ENCODE measurements at regions not wholly inside any gene's neighbourhood (a gene's known extent, or its start where the extent isn't known, plus 50 kb on each side); places are given as distances from the start of the nearest gene placed in this dataset.
"Not testable (repeated sequence)": the region's sequence is repeated elsewhere in the genome, so short reads cannot be mapped to it uniquely, and the experiment has no call there.

DNA sequence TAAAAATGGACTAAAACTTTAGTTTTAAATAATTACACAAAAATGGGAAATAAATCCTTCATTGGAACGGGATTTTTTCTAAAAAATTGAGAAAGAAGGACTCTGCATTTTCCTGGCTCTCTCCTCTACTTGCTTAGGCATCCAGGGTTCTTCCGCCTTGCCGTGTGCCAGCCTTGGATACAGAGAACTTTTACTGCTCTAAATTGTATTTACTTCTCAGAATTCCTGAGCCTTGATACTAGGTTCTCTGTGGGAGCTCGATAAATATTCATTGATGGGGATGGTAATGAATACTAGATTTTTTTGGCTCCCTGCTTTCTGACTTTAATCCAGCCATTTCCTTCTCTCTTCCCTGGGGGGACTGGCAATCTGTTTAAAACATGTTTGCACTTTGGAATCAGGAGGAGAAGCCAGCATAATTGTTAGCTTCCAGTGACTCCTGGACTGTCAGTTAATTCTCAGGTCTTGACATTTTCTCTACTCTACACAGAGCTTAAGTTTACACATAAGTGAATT is 746.1 kb upstream of the LRRTM1 start:
- DNase-seq: no peak

DNA sequence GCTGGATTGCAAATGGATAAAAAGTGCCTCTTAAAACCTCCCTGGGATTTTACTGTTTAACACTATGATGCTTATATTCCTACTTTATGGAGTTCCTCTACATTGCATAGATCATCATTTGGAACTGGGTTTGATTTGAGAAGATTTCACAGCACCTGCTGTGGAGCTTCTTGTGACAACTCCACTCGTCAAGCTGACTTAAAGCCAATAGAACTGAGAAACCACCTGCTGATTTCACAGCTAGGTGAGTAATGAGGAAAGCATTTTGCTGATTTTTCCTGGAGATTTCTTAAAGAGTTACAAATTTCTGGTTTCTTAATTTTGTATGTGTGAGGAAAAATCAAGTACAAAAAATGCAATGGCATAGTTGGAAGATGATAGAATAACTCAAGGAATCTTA is 739.1 kb upstream of the LRRTM1 start:
- no peak for DNase-seq

DNA sequence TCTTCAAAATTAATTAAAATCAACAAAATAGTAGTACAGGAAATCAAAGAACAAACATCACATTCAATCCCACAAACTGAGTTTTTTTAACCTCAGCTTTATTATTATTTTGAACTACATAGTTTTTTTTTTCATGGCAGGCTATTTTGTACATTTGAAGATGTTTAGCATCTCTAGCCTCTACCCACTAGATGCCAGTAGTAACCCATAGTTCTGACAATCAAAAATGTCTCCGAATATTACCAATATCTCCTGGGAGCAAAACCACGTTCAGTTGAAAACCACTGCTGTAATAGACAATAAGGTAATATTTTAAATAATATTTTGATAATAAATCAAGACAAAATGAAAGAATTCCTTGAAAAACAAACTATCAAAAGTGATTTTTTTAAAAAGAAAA is 702.6 kb upstream of the LRRTM1 start:
- no peak for DNase-seq

DNA sequence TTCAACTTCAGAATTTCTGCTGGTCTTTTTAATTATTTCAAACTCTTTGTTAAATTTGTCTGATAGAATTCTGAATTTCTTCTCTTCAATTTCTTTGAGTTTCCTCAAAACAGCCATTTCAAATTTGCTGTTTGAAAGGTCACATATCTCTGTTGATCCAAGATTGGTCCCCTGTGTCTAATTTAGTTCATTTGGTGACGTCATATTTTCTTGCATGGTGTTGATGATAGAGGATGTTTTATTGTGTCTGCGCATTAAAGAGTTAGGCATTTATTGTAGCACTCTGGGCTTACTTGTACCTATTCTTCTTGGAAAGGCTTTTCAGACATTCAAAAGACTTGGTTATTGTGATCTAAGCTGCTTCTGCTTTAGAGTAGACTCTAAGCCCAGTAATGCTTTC is 698.4 kb upstream of the LRRTM1 start:
- DNase-seq: no peak

DNA sequence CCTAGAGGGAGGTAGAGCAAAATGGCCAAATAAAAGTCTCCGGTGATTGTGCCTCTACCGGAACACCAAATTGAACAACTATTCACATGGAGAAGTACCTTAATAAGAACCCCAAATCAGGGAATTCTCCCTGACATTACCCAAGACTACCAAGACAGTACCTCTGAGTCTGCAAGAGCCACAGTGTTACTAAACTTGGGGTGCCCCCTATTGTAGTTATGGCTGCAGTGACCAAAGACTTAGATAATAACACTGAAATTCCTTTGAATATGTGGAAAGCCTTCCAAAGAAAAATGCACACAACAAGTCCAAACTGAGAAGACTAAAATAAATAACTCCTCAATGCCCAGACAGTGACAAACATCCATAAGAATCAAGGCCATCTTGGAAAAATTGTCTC is 682.9 kb upstream of the LRRTM1 start:
- no peak for DNase-seq

DNA sequence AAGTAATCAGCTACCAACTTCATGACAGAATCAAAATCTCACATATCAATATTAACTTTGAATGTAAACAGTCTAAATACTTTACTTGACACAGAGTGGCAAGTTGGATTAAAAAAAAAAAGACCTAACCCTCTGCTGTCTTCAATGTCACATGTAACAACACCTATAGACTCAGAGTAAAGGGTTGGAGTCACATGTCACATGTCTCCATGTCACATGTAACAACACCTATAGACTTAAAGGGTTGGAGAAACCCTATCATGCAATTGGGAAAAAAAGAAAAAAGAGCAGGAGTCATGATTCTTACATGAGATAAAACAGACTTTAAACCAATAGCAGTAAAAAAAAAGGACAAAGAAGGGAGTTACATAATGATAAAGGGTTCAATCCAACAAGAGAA is 665.3 kb upstream of the LRRTM1 start:
- no peak for DNase-seq

DNA sequence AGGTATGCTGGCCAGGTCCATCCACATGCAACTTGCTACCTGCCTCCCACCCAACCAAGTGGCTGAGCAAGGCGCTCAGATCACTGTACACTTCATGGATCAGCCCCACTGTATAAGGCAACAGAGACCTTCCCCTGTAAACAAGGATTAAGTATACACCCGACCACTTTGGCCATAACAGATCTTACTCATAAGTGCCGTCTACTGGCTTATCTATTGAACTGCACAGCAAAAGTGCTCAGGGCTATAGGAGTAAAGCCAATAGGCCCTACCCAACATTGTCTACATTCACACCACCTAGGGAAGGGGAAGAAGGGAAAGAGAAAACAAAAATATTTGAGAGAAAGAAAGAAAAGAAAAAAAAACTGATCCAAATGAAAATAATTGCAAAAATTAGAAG is 663.9 kb upstream of the LRRTM1 start:
- DNase-seq: no peak

DNA sequence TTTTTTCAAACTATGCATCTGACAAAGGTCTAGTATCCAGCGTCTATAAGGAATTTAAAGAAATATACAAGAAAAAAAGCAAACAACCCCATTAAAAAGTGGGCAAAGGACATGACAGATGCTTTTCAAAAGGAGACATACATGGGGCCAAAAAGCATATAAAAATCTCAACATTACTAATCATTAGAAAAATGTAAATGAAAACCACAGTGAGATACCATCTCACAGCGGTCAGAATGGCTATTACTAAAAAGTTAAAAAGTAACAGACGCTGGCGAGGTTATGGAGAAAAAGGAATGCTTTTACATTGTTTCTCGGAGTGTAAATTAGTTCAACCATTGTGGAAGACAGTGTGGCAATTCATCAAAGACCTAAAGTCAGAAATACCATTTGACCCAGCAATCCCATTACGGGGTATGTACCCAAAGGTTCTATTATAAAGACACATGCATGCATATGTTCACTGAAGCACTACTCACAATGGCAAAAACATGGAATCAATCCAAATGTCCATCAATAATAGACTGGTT is 643.1 kb upstream of the LRRTM1 start:
- no peak for DNase-seq

DNA sequence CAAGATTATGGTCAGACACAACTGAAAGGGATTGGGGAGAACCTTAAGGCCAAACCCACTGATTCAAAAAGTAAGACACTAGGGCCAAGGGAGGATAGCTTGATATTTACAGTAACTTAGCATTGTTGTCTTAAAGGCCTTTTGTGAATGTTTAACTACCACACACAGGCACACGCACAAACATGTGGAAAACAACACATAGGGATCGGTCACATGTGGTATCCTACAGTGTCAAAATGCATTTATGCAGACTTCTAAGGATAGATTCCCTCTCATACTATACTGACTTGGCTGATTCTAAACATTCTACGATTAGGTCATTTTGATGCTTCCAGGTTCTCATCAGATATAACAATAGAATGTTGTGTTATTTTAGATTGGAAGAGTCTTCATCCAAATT is 638.9 kb upstream of the LRRTM1 start:
- no peak for DNase-seq

DNA sequence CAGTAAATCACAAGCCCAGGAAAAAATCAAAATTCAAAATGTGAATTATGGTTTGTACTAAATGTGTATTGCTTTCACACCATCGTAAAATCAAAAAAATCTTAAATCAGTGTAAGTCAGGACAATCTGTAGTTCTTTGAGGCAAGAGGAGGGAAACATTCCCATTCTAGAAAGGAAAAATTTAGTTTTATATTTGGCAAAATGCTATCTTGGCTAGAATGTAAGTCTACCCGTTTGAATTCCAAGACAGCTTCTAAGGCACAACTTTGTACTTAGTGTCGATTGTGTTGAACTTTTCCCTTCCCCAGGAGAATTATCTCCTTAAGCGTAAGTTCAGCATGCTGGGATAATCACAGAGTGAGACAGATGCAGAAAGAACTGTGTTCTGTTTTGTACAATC is 638.2 kb upstream of the LRRTM1 start:
- no peak for DNase-seq

DNA sequence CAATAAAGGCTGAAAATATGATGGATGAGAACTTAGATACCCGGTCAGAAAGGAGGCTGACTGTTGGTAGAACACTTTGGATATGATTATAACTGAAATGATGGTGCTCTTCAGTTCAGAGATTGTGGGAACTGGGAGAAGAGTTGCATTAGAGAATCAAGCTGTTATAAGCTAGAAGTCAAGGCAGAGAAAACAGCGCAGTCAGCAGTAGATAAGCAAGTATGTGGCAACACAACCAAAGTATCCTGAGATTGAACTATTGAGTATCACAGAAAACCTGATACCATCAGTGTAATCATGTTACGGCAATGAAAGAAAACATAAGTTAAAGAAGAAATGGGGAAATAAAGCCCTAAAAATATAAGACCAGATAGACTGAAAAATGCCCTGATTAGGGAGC is 633.9 kb upstream of the LRRTM1 start:
- no peak for DNase-seq

DNA sequence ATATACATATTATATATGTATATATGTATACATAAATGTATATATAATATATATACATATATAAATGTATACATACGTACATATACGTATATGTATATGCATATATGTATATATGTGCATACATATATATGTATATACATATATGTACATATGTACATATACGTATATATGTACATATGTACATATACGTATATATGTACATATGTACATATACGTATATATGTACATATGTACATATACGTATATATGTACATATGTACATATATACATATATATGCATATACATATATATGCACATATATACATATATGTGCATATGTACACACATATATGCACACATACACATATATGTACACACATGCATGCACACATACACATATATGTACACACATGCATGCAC is 627.3 kb upstream of the LRRTM1 start:
- not testable (repeated sequence) for DNase-seq

DNA sequence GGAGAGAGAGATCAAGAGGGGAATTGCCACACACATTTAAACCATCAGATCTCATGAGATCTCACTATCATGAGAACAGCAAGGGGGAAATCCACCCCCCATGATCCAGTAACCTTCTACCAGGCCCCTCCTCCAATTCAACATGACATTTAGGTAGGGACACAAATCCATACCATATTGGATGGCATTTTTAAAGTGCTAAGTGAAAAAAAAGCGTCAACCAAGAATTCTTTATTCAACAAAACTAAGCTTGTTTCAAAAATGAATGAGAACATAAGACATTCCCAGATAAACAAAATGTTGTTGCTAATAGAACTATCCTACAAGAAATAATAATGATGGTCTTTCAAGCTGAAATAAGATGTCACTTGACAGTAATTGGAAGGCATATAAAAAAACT is 626.2 kb upstream of the LRRTM1 start:
- DNase-seq: no peak

DNA sequence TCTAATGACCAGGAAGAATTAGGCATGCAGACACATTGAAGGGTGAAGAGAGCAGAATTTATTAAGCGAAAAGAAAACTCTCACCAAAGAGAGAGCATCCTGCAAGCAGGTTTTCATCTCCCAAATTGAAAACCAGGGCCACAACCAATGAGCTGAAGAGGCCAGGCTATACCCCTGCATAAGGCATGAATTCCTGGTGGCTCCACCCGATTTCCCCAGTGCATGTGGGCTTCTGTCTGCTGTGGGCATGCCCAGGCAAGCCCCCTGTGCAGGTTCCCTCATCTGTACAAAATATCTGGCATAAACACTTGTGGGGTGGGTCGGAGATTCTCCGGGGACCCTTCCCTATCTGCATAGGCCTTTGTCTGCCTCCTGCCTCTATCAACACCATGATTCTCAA is 621.6 kb upstream of the LRRTM1 start:
- no peak for DNase-seq

DNA sequence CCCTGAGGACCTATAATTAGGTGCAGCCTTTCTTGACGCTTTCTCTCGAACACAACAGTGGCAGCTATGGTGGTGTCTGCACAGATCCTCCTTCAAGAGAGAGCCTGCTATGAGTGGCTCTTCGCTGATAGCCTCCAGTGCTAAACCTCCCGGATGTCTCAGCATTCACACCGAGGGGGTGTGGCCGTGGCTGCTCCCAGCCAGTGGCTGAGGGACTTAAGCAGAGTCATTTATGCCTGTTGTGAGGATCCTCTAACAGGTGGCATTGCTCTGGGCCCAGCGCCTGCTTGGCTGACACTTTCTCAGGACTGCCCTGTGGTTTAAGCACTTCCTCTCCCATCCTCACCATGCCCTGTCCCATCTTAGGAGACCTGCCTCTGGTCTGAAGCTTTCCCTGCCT is 592.0 kb upstream of the LRRTM1 start:
- DNase-seq: no peak

DNA sequence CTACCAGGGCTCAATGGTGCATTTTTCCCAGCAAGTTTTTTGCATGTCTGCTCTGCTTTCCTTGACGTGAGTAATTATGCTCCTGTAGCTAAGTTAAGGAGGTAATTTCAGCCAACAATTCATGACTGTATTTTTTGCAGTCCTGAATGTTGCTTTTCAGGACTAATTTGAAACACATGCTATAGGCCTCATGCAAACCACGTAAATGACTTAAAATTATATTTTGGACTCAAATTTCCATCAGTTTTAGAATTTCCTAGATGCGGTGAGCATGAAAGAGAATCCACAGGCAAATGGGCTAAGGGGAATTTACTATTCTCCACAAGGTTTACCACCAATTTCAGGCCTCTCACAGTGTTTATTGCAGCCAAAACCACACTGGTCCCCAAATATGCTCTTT is 589.9 kb upstream of the LRRTM1 start:
- no peak for DNase-seq

DNA sequence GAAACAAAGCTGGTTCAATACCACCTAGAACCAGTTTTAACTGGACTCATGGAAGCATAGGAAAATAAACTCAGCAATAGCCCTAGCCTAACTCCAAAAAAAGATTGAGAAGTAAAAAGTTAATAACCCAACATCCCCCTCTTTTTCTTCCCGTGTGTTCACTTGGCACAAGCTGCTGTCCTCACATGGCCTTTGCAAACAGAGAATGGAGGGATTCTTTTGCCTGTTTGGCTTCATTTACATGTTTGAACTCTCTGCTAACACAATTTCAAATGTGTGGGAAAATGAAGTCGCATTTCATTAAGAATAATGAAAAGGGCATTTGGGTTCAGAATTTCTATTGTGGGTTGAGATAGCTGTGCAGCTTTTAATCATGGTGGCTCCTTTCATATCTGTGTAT is 589.2 kb upstream of the LRRTM1 start:
- DNase-seq: no peak

DNA sequence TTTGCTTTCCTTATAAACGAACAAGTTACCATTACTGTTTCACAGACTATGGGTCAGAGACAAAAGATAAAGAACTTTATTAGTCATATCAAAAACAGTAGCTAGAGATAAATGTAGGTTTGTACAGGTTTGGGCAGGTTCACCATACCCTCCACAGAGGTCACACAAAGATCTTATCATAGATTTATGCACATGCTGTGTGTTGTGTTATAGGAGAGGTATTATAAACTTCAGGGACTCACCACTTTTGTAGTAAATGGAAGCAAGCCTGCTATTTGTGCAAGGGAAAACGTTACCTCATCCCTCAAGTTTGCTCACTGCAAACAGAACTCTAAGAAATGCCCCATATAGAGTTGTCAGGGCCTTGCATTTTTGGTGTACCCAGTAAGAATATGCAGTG is 584.5 kb upstream of the LRRTM1 start:
- no peak for DNase-seq

DNA sequence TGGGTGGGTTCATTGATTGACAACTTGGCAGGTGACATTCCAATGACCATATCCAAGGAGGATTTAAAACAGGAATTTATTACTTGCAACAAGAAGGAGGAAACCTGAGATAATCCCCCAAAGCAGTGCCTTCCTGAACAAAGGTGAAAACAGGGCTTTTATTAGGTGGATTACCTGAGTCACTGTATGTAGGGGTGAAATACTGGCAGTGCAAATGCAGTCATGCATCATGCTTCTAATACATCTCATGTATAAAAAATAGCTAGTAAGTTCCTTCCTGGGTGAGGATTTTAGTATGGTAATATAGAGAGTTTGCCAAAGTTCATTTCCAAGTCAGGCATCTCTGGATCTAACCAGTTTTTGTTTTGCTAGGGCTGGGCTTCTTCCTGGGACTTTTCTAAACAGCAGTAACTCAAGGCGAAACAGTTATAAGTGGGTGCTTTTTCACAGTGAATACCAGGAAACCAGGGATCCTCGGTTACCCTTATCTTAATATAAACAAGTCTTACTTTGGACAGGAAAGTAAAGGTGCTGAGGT is 583.4 kb upstream of the LRRTM1 start:
- DNase-seq: no peak

DNA sequence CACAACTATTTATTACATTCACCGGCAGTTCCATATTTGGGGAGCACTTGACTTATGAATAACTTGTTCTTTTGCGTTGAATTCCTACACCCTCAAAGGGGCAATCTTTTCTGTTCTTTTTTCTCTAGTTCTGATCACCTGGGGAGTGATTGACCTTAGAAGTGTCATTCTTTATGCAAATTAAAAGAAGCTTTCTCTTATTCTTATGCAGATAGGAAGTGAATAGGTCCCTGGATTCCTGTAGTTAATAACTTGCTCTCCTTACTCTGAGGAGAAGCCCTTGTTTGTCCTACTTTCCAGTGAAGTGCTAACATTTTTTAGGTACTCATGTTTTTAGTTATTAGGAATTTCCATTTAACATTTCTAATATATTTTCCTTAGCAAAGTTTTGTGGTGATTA is 569.8 kb upstream of the LRRTM1 start:
- no peak for DNase-seq

DNA sequence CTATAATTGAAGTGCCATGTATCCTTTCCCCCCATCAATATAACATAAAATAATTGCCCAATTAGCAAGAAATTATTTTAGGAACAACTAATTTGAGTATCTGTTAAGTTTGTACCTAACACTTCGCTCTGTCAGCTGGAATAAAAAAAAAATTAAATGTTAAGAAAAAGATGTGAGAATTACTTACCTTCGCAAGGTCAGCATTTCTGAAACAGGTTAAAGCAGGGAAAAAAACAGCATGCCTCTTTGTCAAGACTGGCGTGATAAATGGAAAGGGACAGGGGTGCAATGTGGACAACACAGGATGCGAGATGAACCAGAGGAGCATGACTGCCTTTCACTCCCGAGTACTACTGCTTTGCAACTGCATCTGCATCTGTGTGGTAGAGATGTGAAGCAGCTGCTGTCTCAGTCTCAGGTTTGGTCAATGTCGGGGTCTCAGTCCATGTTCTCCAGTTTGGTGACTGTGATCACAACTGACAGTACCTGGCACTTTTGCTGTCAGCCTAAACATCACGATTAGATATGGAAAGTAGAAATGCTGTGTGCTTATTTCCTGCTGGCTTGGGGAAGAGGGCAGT is 565.4 kb upstream of the LRRTM1 start:
- no peak for DNase-seq

DNA sequence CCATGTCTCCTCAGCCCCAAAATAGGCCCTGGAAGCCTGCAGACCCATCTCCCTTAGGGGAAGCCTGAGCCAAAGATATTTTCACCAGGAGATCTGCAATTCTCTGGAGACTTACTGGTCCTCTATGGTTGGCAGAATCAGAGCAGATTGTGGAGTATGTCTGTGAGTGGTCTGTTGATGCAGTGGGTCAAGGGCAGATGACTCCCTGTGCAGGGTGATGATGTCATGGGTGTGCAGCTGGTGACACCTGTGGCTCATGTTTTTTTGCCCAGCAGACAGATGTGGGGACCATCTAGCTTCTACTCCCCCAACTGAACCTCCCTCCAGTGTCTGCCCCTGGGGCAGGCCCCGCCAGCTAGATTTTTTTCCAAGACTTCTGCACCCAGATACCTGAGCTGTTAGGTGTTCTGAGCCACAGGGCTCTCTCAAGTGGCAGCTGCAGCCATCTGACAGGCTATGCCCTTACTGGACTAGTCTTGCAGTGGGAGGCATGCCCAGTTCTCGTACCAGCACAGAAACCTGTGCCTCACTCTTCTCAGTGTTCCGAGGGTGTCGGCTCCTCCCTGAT is 558.7 kb upstream of the LRRTM1 start:
- DNase-seq: no peak

DNA sequence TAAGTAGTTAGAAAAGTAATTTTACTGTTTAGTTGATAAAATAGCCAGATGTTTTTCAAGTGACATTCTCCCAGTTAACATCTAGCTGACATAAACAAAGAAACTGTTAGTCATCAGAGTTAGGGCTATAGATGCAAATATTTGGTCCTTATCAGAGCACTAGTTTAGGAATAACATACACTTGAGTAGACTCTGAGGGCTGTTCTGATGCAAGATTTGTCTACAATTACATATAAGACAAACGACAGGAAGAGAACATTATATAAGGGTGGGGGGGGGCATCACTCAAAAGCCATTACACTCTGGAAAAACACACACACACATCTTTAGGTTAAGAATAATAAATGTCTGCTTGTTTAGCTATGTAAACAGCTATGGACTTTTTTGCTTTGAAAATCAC is 554.4 kb upstream of the LRRTM1 start:
- no peak for DNase-seq

DNA sequence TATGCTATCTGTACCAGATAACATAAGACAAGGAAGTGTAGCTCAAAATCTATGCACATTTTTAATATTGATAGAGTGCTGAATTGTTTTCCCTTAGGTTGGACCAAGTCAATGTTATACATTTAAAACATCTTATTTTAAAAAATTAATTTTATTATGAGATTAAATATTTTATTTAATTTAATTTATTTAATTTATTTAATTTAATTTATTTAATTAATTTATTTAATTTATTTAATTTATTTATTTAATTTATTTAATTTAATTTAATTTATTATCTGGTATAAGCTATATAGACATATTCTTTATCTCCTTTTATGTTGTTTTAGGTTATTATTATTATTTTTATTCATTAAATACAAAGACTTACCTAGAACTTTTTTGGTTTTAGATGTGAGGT is 551.7 kb upstream of the LRRTM1 start:
- no peak for DNase-seq

DNA sequence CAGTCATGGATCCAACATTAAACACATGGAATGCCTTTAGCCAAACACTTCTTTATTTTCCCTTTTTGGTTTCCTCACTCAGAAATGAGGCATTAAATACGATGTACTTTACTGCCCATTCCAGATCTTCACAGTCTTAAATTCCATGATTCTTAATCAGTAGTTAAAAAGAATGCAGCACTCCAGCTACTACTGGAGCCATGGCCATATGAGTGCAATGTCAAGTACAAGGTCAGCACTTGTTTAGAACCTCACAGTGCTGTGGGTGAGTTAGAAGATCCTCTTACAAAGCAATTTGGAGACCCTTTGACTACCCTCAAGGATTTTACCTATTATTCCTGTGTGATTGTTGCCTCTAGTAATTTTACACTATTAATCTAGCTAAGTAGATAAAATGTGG is 550.3 kb upstream of the LRRTM1 start:
- DNase-seq: no peak
